NCI-H128 (cell line): ENCODE measurements at regions not wholly inside any gene's neighbourhood (a gene's known extent, or its start where the extent isn't known, plus 50 kb on each side); places are given as distances from the start of the nearest gene placed in this dataset.
"Not testable (repeated sequence)": the region's sequence is repeated elsewhere in the genome, so short reads cannot be mapped to it uniquely, and the experiment has no call there.

ENCODE experiments used
- DNase-seq: peaks from one replicate; lab custom pipeline; 2025; ENCODE audit not compliant: unreplicated experiment; lab: John Stamatoyannopoulos, UW

DNA sequence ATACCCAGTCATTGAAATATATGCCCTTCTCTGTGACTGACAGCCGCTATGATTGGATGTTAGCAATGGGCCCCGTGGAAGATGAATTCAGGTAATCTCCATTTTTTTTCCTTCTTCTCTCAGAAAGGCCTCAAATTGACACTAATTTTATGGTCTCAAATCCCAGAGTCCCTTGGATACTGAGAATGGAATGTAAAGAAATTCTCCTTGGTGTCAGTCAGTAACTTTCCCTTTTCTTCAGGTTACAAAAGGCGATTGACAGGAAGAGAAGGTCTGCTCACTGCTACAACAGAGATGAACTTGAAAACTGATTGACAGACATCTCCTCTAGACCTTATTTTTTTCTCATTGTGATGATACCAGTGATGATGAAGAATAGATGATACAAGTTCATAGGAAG is 748.3 kb downstream of the MAT2B start:
- no peak for DNase-seq

DNA sequence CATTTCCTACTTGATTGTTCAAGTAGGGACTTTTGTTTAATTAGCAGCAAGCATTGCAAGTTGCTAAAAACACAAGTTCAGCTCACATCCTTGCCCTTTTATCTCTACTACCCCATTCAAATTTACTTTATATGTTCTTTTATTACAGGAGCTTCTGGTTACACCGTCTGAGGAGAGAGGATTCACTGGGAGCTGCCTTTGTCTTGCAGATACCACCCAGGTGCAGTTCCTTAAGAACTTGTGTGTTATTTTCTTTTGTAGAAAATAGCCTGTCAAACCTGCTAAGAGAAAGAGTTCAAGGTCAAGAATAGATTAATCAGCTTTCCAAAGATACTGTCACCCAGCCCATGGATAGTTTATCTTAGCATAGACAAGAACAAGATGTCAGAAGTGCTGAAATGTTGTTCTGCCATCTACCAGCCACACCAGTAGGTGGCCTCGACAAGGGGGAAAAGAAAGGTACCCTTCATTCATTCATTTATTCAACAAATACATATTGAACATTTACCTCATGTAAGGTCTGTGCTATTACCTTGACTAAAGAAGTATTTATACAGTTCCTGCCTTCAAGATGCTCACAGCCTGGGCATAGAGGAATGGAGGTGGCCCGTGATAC is 750.3 kb downstream of the MAT2B start:
- DNase-seq = no peak

DNA sequence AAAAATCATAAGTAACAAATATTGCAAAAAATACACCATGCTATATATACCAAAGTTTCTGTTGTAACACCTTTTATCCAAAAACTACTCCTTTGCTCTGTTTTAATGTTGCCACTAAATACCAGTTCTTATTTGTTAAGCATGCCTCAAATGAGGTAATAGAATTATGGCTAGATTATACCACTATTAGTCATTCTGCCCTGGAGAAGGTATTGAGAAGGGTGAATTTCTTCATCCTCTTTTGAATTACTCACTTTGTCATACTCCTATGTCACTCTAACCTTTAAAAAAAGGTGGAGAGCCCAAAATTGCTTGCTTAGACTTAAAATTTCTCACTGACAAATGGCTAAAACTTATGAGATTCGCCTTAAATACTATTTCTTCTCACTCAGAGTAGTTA is 750.9 kb downstream of the MAT2B start:
- DNase-seq = no peak

GRCh38 chr5:164256954-164257353 is 751.5 kb downstream of the MAT2B start:
- DNase-seq = no peak

GRCh38 chr5:164265566-164265965 is 760.1 kb downstream of the MAT2B start:
- no peak for DNase-seq

- DNase-seq = no peak
These were observed 761.2 kb downstream of the MAT2B start for GRCh38 chr5:164266571-164266970.

DNA sequence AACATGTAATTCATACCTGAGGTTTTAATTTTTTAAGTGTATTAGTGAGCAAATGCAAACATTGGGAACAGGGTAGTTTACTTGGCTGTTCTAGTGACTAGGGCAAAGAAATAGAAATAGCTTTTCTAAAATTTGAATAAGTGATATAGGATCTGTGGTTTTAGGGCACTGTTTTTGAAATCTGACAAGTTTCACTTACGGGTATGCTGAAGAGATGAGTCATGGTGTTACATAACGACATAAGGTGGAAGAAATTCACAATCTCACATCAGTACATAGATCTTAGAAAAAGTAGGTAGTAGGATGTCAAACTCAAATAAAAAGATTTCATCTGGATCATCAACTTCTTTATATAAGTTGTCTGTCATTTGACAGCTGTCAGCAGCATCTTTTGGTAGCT is 772.3 kb downstream of the MAT2B start:
- no peak for DNase-seq

- DNase-seq = no peak
These were observed 784.1 kb downstream of the MAT2B start for GRCh38 chr5:164289526-164289925.

DNA sequence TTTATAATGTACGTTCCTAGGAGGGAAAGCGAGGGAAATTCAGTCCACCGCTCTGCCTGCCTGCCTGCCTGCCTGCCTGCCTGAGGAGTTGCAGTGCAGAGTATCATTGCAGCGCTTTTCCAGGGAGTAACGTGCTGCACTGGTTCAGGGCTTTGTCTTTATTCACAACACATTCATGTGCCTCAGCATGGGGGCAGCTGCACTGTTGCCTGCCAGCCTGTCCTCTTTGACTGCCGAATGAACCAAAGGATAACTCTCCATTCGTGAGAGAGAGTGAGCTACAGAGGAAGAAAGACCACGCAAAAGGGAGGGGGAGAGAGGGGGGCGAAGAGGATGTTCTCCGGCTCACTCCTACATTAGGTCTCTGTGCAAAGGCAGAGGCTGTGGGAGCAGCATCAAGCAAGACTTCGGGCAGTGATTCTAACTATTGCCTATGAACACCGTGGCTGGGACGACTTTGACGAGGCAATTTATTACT is 791.2 kb downstream of the MAT2B start:
- DNase-seq = no peak

GRCh38 chr5:164298165-164298564 is 792.7 kb downstream of the MAT2B start:
- DNase-seq = no peak

- DNase-seq = no peak
These were observed 794.9 kb downstream of the MAT2B start for GRCh38 chr5:164300295-164300694.

DNA sequence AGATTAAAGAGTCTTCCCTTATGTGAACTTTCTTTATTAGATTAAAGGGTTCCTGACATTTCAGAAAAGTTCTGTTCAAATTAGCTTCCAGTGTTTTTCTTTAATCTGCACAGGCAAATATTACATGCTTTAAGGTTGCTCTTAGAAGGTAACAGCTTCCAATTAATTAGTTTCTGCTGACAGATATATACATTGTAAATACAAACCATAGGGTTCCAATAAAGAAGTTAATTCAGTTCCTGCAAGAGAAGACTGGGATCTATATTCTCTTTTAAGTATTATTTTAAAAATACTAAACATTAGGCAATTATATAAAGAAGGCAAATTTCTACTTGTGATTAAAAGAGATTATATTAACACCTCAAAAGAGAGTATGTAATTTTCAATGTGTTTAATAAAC is 795.7 kb downstream of the MAT2B start:
- no peak for DNase-seq

DNA sequence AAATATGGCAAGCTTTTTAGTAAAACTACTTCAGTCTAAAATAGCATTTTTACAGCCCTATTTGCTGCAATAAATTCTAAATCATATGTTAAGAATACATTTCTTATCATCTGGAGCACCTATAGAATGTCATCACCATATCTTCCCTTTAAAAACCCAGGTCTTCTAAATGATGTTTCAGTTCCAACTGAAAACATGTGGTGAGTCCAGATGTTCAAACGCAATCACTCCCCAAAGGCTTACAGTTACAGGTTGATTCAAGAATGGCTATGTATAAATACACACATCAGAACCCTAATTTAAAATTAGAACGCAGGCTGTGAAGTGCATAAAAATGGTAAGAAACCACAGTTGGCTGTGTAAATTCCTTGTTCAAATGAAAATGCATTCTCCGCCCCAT is 796.3 kb downstream of the MAT2B start:
- no peak for DNase-seq

DNA sequence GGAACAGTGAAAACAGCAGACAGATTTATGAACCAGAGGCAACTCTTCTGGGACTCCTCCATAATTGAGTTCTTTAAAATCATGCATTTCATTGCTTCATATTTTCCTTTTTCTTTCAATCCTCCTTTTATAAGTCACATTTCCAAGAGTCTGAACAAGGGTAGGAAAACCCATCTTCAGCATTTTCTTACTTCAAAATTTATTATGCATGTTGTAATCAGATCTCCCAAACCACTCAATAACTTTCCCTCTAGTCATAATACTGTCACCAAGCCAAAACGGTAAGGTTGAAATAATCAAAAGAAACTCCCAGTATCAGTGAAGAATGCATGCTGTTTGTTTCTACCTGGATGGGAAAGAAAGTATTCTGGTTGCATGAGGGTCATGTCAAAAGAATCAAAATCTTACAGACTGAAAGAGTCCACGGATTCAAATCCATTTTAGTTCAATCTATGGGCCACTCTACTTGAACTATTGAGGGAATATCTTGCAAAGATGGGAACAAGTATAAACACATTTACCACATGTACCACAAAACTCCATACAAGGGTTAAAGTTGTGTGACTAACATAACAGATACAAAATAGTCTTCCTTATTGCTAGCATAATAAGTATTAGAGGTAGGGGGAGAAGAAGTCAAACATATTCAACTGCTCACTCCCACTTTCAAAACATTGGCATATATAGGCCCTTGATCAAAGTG is 797.3 kb downstream of the MAT2B start:
- no peak for DNase-seq

GRCh38 chr5:164303646-164304215 is 798.3 kb downstream of the MAT2B start:
- DNase-seq = no peak

DNA sequence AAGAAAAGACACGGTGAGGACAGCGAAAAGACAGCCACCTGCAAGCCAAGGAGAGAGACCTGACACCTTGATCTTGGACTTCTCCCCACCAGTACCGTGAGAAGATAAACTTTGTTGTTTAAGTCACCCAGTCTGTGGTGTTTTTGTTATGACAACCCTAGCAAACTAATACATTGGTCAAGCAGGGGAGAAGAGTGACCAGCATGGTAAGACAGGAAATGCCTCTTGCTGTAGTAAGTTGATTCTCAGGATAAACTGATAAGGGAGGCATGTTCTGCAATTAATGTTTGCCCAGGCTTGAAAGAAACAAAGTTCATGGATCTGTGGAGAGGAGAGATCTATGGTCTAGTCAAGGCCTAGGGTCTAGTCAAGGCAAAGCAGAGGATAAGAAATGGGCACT is 801.2 kb downstream of the MAT2B start:
- no peak for DNase-seq

- DNase-seq = no peak
These were observed 807.4 kb downstream of the MAT2B start for GRCh38 chr5:164312801-164313200.

GRCh38 chr5:164317676-164318075 is 812.3 kb downstream of the MAT2B start:
- DNase-seq = no peak

- no peak for DNase-seq
These were observed 813.7 kb downstream of the MAT2B start for GRCh38 chr5:164319161-164319560.

DNA sequence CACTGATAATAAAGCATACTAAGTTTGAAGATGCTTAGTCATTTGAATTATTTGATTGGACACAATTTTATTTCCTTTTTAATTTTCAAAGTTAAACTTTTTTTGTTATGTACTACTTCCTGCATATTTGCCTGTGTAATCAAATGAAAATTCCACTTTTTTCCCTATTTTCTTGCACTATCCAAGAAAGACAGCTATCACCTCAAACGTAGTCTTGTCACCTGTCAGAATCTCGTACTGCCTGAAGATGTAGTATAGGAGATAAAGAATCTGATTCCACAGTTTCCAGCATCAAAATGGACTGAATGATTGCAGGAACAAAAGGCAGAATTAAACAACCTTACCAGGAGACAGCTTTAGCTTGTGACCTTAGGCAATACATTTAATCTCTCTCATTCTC is 818.8 kb downstream of the MAT2B start:
- no peak for DNase-seq

- no peak for DNase-seq
These were observed 820.8 kb downstream of the MAT2B start for GRCh38 chr5:164326219-164326618.

GRCh38 chr5:164327166-164327565 is 821.7 kb downstream of the MAT2B start:
- DNase-seq = not testable (repeated sequence)
